Hematopoietic multipotent progenitor cell treated with erythropoietin and hydrocortisone succinate and interleukin-3 and kit ligand, for 4 days (in vitro differentiated cells): ENCODE measurements at regions not wholly inside any gene's neighbourhood (a gene's known extent, or its start where the extent isn't known, plus 50 kb on each side); places are given as distances from the start of the nearest gene placed in this dataset.
"Not testable (repeated sequence)": the region's sequence is repeated elsewhere in the genome, so short reads cannot be mapped to it uniquely, and the experiment has no call there.

ENCODE experiments used
- DNase-seq: peaks from one replicate; pipeline ENCODE4 v3.0.0-alpha.2; 2015

- DNase-seq = no peak
Observed at GRCh38 chr5:26386532-26386931, 651.9 kb downstream of the CDH9 start.

GRCh38 chr5:26364624-26365023, 673.8 kb downstream of the CDH9 start:
- DNase-seq = not testable (repeated sequence)

GRCh38 chr5:26343801-26344325, 694.5 kb downstream of the CDH9 start:
- no peak for DNase-seq

- no peak for DNase-seq
Observed at GRCh38 chr5:26339576-26339975, 698.8 kb downstream of the CDH9 start.

- peak; percentile 25 for DNase-seq
Observed at GRCh38 chr5:26329562-26330189, 708.7 kb downstream of the CDH9 start.

GRCh38 chr5:26326153-26326759, 712.1 kb downstream of the CDH9 start:
- no peak for DNase-seq

GRCh38 chr5:26325432-26325831, 713.0 kb downstream of the CDH9 start:
- DNase-seq = not testable (repeated sequence)

GRCh38 chr5:26324273-26324895, 714.0 kb downstream of the CDH9 start:
- DNase-seq = not testable (repeated sequence)

- no peak for DNase-seq
Observed at GRCh38 chr5:26323794-26324193, 714.6 kb downstream of the CDH9 start.

GRCh38 chr5:26321278-26321677, 717.1 kb downstream of the CDH9 start:
- DNase-seq = no peak

- peak; percentile 1 for DNase-seq
Observed at GRCh38 chr5:26310415-26310814, 728.0 kb downstream of the CDH9 start.

GRCh38 chr5:26295541-26295940, 742.8 kb downstream of the CDH9 start:
- DNase-seq = no peak

GRCh38 chr5:26282190-26282589, 756.2 kb downstream of the CDH9 start:
- no peak for DNase-seq

- no peak for DNase-seq
Observed at GRCh38 chr5:26278078-26278477, 760.3 kb downstream of the CDH9 start.

GRCh38 chr5:26259081-26259480, 779.3 kb downstream of the CDH9 start:
- DNase-seq = no peak

- DNase-seq = no peak
Observed at GRCh38 chr5:26245321-26245720, 793.1 kb downstream of the CDH9 start.

GRCh38 chr5:26239588-26239987, 798.8 kb downstream of the CDH9 start:
- DNase-seq = no peak

GRCh38 chr5:26237489-26237888, 800.9 kb downstream of the CDH9 start:
- no peak for DNase-seq

GRCh38 chr5:26236936-26237335, 801.5 kb downstream of the CDH9 start:
- no peak for DNase-seq

GRCh38 chr5:26232706-26233105, 805.7 kb downstream of the CDH9 start:
- no peak for DNase-seq

GRCh38 chr5:26231316-26231715, 807.1 kb downstream of the CDH9 start:
- DNase-seq = no peak

GRCh38 chr5:26229848-26230247, 808.5 kb downstream of the CDH9 start:
- DNase-seq = no peak

- DNase-seq = no peak
Observed at GRCh38 chr5:26227245-26227644, 811.1 kb downstream of the CDH9 start.

GRCh38 chr5:26205121-26205520, 833.3 kb downstream of the CDH9 start:
- no peak for DNase-seq
